OCI-LY1 (cell line): ENCODE measurements at regions not wholly inside any gene's neighbourhood (a gene's known extent, or its start where the extent isn't known, plus 50 kb on each side); places are given as distances from the start of the nearest gene placed in this dataset.

Experiments used
- EZH2 ChIP-seq: fragments of 200-600 bp; sonication (generic), shearing (Covaris generic); IDR thresholded peaks from 2 replicates; pipeline ENCODE4 v1.8.0; 2017; ENCODE audit warnings: borderline replicate concordance, mixed run types, mild to moderate bottlenecking, antibody characterized with exemption, low read length, moderate library complexity, mixed read lengths
- TF ChIP-seq, protein P1 (sequence below): fragments of 200-600 bp; sonication (generic), shearing (Covaris generic); IDR thresholded peaks from 2 replicates; pipeline ENCODE4 v1.5.1; 2017; ENCODE audit warnings: mild to moderate bottlenecking, antibody characterized with exemption, low read length, moderate library complexity, mixed read lengths

DNA sequence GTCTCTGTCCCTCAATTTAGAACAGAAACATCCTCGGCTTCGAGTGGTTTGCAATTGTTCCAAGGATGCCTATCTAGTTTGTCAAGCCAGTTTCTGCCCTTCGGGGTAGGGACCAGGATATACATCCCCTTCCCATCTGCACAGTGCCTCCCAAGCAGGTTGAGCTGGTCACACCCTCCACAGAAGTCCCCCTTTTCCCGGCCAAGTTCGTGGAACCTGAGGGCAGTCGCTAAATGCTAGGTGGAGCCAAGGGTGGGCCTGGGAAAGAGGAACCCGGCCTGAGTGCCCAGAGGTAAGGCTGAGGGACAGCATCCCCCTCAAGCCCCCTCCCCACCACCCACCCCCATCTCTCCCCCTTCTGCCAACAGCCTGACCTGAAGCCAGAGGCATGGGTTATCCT lies 62.4 kb upstream of the NANOS1 start:
- TF ChIP-seq, protein P1, sequence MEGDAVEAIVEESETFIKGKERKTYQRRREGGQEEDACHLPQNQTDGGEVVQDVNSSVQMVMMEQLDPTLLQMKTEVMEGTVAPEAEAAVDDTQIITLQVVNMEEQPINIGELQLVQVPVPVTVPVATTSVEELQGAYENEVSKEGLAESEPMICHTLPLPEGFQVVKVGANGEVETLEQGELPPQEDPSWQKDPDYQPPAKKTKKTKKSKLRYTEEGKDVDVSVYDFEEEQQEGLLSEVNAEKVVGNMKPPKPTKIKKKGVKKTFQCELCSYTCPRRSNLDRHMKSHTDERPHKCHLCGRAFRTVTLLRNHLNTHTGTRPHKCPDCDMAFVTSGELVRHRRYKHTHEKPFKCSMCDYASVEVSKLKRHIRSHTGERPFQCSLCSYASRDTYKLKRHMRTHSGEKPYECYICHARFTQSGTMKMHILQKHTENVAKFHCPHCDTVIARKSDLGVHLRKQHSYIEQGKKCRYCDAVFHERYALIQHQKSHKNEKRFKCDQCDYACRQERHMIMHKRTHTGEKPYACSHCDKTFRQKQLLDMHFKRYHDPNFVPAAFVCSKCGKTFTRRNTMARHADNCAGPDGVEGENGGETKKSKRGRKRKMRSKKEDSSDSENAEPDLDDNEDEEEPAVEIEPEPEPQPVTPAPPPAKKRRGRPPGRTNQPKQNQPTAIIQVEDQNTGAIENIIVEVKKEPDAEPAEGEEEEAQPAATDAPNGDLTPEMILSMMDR = no peak
- TF ChIP-seq EZH2 = no peak
